Endothelial cell (in vitro differentiated cells): ENCODE measurements at regions not wholly inside any gene's neighbourhood (a gene's known extent, or its start where the extent isn't known, plus 50 kb on each side); places are given as distances from the start of the nearest gene placed in this dataset.

Experiments used
- DNase-seq: peaks from one replicate; pipeline ENCODE4 v3.0.0; 2021; ENCODE audit warnings: low spot score
- H3K27ac Mint-ChIP-seq: one replicate; pipeline ENCODE4 v1.8.0; 2021; ENCODE audit warnings: mixed read lengths, inconsistent platforms; ENCODE audit not compliant: unreplicated experiment
- H3K27me3 Mint-ChIP-seq: one replicate; pipeline ENCODE4 v1.8.0; 2021; ENCODE audit warnings: mild to moderate bottlenecking, moderate library complexity, mixed read lengths, inconsistent platforms; ENCODE audit not compliant: unreplicated experiment
- H3K36me3 Mint-ChIP-seq: one replicate; pipeline ENCODE4 v1.8.0; 2021; ENCODE audit warnings: mild to moderate bottlenecking, low read depth, mixed read lengths, inconsistent platforms; ENCODE audit not compliant: unreplicated experiment
- H3K4me1 Mint-ChIP-seq: one replicate; pipeline ENCODE4 v1.8.0; 2021; ENCODE audit warnings: mild to moderate bottlenecking, mixed read lengths, inconsistent platforms; ENCODE audit not compliant: unreplicated experiment
- H3K4me3 Mint-ChIP-seq: one replicate; pipeline ENCODE4 v1.8.0; 2021; ENCODE audit warnings: mild to moderate bottlenecking, mixed read lengths, inconsistent platforms; ENCODE audit not compliant: unreplicated experiment
- H3K9me3 Mint-ChIP-seq: one replicate; pipeline ENCODE4 v1.8.0; 2021; ENCODE audit warnings: mixed read lengths, inconsistent platforms; ENCODE audit not compliant: unreplicated experiment
- CTCF ChIP-seq: fragments of 200-600 bp; sonication (generic); IDR thresholded peaks from one replicate; pipeline ENCODE4 v1.5.0; 2021; ENCODE audit warnings: antibody characterized with exemption; ENCODE audit not compliant: unreplicated experiment

DNA sequence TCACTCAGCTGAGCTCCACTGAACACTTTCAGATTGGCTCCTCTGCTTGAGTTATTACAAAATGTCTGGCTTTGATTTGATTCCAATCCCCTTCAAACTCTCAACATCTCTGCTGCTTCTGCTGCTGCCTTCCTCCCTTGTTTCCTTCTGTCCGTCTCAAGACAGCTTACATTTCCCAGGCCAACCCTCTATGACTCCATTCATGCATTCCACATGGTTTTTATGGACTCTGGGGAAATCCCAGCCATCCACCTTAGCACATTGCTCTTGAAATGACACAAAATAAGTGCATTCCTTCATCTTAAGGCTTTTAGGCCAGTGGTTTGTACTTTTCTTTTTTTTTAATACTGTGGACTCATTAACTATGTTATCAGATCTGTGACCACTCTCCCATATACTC is 68.5 kb upstream of the TMEM164 start:
- Mint-ChIP-seq H3K36me3 (no peaks in the 10 kb centered on the region), H3K4me3 (no peak overlapping the region), H3K4me1 (peaks cover 5% of the 10 kb centered on the region), H3K9me3 (no peaks in the 10 kb centered on the region), H3K27ac (no peak overlapping the region), H3K27me3 (no peaks in the 10 kb centered on the region)
- TF ChIP-seq CTCF = no peak
- DNase-seq = no peak

DNA sequence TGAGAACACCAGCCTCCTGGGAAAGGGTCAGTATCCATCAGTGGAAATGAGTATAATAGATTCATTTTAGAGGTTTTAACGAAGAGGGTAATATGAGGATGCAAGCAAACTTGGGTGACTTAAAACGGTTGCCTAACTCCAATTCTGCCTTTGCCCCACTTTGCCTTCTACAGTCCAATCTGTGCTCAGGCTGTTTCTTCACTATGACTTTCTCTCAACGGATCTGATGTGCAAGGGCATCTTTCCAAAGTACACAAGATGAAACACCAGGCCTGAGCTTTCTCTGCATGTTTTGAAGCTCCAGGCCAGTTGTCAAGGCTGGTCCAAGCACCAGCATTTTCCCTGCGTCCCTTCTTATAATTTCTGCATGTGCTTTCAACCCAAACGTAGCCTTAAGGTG is 68.0 kb upstream of the TMEM164 start:
- Mint-ChIP-seq H3K4me1 (peaks cover 5% of the 10 kb centered on the region), H3K27ac (no peak overlapping the region), H3K4me3 (no peak overlapping the region), H3K27me3 (no peaks in the 10 kb centered on the region), H3K9me3 (no peaks in the 10 kb centered on the region), H3K36me3 (no peaks in the 10 kb centered on the region)
- DNase-seq = no peak
- TF ChIP-seq CTCF = no peak

DNA sequence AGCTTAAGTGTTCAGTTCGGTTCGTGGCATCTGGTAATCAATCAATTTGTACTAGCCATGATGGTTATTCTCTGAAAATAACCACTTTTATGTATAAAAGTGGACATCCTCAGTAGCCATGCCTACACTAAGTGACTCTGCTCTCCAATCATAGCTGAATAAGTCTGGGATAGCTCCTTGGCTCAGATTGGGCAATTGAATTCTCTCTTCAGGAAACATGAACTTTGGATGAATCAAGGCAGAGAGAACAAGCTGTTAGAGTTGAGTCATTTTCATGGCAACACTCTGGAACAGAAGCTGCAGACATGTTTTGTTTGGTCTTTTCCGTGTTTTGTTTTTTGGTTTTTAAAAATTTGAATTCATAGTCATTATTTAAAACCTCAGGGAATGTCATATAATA is 66.8 kb upstream of the TMEM164 start:
- Mint-ChIP-seq H3K27ac (no peak overlapping the region), H3K9me3 (no peaks in the 10 kb centered on the region), H3K27me3 (no peaks in the 10 kb centered on the region), H3K36me3 (no peaks in the 10 kb centered on the region), H3K4me3 (no peak overlapping the region), H3K4me1 (peaks cover 5% of the 10 kb centered on the region)
- TF ChIP-seq CTCF = no peak
- DNase-seq = no peak

DNA sequence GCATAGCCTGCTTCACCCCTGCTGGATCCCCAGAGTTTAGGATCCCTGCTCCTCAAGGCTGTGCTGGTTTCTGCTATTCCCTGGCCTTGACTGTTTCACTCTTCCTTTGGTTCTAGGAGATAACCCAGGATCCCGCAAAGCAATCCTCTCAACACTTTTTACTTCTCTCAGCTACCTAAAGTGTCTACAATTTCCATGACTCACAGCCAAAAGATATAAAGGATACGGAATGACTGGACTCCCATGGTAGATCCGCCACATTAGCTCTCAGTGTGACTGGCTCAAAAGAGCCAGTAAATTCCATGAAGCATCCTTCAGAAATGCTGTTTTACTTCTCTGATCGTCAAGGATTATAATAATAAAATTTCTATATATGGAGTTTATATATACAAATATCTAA is 66.3 kb upstream of the TMEM164 start:
- Mint-ChIP-seq H3K4me3 (no peak overlapping the region), H3K36me3 (no peaks in the 10 kb centered on the region), H3K4me1 (peaks cover 5% of the 10 kb centered on the region), H3K9me3 (no peaks in the 10 kb centered on the region), H3K27me3 (no peaks in the 10 kb centered on the region), H3K27ac (no peak overlapping the region)
- DNase-seq = no peak
- TF ChIP-seq CTCF = no peak

DNA sequence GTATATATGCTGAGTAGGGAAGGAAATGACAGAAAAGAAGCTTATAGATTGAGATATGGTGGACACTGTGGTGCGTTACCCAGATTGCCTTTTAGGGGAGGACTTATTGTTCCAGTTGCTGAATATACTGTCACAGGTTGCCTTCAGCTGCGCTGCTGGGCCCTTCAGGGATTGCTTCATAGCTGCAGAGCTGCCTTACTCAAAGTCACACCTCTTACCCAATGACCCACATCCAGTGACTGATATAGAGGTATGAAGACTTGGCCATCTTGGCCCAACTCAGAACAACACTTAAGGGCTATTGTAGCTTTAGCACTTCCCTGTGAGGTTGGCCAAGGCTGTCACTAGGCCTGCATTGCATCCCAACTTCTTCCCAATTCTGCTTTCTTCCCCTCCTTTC is 63.4 kb upstream of the TMEM164 start:
- Mint-ChIP-seq H3K27ac (no peak overlapping the region), H3K36me3 (no peaks in the 10 kb centered on the region), H3K27me3 (no peaks in the 10 kb centered on the region), H3K4me3 (no peak overlapping the region), H3K9me3 (no peaks in the 10 kb centered on the region), H3K4me1 (no peaks in the 10 kb centered on the region)
- no peak for TF ChIP-seq CTCF
- DNase-seq = no peak
